SK-N-SH (cell line): ENCODE measurements at regions not wholly inside any gene's neighbourhood (a gene's known extent, or its start where the extent isn't known, plus 50 kb on each side); places are given as distances from the start of the nearest gene placed in this dataset.

Experiments used
- CTCF ChIA-PET: fragments of 300-600, 350-600 bp; formaldehyde crosslinking; extraction: SDS; loops from one replicate; lab custom pipeline; 2021; lab: Yijun Ruan, JAX
- POLR2A ChIA-PET: fragments of 350-600 bp; sonication (Branson Sonifier 250); formaldehyde crosslinking; extraction: SDS; loops from one replicate; lab custom pipeline; 2020; ENCODE audit warnings: antibody characterized with exemption, inconsistent platforms; lab: Yijun Ruan, JAX
- DNase-seq: peaks from one replicate; pipeline ENCODE4 v3.0.0; 2012
- H2AFZ ChIP-seq: fragments of 200-600 bp; sonication (generic); 2 replicates; pipeline ENCODE4 v1.8.1; 2016; ENCODE audit warnings: antibody characterized with exemption, mild to moderate bottlenecking, low read depth
- H3F3A ChIP-seq: fragments of 200-600 bp; sonication (generic); replicated peaks from 2 replicates; pipeline ENCODE3; 2016; ENCODE audit warnings: antibody characterized with exemption, mild to moderate bottlenecking; ENCODE audit not compliant: insufficient read depth
- H3K27ac ChIP-seq, 2 experiments: fragments of 200-500 bp in 1 of 2; fragments of 200-600 bp in 1 of 2; sonication (Bioruptor generic) in 1 of 2; sonication (generic), shearing (Covaris generic) in 1 of 2; 2 replicates each; pipeline versions ENCODE4 v1.5.1 to v1.6.1; 2014 to 2016; ENCODE audit warnings: low read depth in 2 of 2, inconsistent platforms in 1 of 2, low read length in 1 of 2, mild to moderate bottlenecking in 1 of 2, mixed read lengths in 1 of 2
- H3K27me3 ChIP-seq: fragments of 200-600 bp; sonication (generic), shearing (Covaris generic); 2 replicates; pipeline ENCODE4 v1.6.1; 2016; ENCODE audit warnings: mixed run types; ENCODE audit not compliant: insufficient read depth
- H3K36me3 ChIP-seq, 2 experiments: fragments of 200-500 bp in 1 of 2; fragments of 200-600 bp in 1 of 2; sonication (Bioruptor generic) in 1 of 2; sonication (generic) in 1 of 2; replicated peaks in 1 of 2; 2 replicates each; pipeline versions ENCODE3 to v1.5.1; 2014 to 2016; ENCODE audit warnings: low read length in 1 of 2, mild to moderate bottlenecking in 1 of 2; ENCODE audit not compliant: insufficient read depth in 2 of 2, control insufficient read depth in 1 of 2
- H3K4me1 ChIP-seq, 2 experiments: fragments of 200-500 bp in 1 of 2; fragments of 200-600 bp in 1 of 2; sonication (Bioruptor generic) in 1 of 2; sonication (generic), shearing (Covaris generic) in 1 of 2; 2 replicates each; pipeline versions ENCODE4 v1.5.1 to v1.6.1; 2014 to 2016; ENCODE audit warnings: low read depth in 1 of 2, low read length in 1 of 2, mixed run types in 1 of 2; ENCODE audit not compliant: insufficient read depth in 2 of 2, control insufficient read depth in 1 of 2
- H3K4me2 ChIP-seq: fragments of 200-600 bp; sonication (generic), shearing (Covaris generic); 2 replicates; pipeline ENCODE4 v1.6.1; 2017; ENCODE audit warnings: mixed run types
- H3K4me3 ChIP-seq, 2 experiments: fragments of 200-500 bp in 1 of 2; fragments of 200-600 bp in 1 of 2; sonication (Bioruptor generic) in 1 of 2; sonication (generic), shearing (Covaris generic) in 1 of 2; 2 replicates each; pipeline versions ENCODE4 v1.5.1 to v1.8.1; 2014 to 2016; ENCODE audit warnings: low read depth in 2 of 2, inconsistent platforms in 1 of 2, low read length in 1 of 2, mild to moderate bottlenecking in 1 of 2, mixed read lengths in 1 of 2, moderate library complexity in 1 of 2
- H3K79me2 ChIP-seq: fragments of 200-600 bp; sonication (generic); 2 replicates; pipeline ENCODE4 v1.8.1; 2017; ENCODE audit warnings: mild to moderate bottlenecking; ENCODE audit not compliant: insufficient read depth
- H3K9ac ChIP-seq: fragments of 200-600 bp; sonication (generic); 2 replicates; pipeline ENCODE4 v1.6.1; 2017; ENCODE audit warnings: mixed run types
- H3K9me2 ChIP-seq: fragments of 200-600 bp; sonication (generic); 2 replicates; pipeline ENCODE4 v1.6.1; 2017; ENCODE audit warnings: mixed run types
- H3K9me3 ChIP-seq: fragments of 200-600 bp; sonication (generic); 2 replicates; pipeline ENCODE4 v1.6.1; 2017; ENCODE audit warnings: mixed run types, mild to moderate bottlenecking, moderate library complexity
- H4K20me1 ChIP-seq: fragments of 200-600 bp; sonication (generic); 2 replicates; pipeline ENCODE4 v1.6.1; 2017; ENCODE audit warnings: mild to moderate bottlenecking, mixed run types; ENCODE audit not compliant: insufficient read depth
- CTCF ChIP-seq: fragments of 200-600 bp; sonication (generic); IDR thresholded peaks from 2 replicates; pipeline ENCODE4 v1.6.1; 2017; ENCODE audit warnings: antibody characterized with exemption, mild to moderate bottlenecking, moderate library complexity
- EP300 ChIP-seq, 2 experiments: IDR thresholded peaks; 2 replicates each; pipeline versions ENCODE4 v1.4.0 to v1.6.1; 2012; ENCODE audit warnings: borderline replicate concordance in 1 of 2, low read depth in 1 of 2, low read length in 1 of 2
- GABPA ChIP-seq: IDR thresholded peaks from 2 replicates; pipeline ENCODE4 v1.4.0; 2012; ENCODE audit warnings: low read depth, mild to moderate bottlenecking
- JUND ChIP-seq: IDR thresholded peaks from 2 replicates; pipeline ENCODE4 v1.4.0; 2012
- RFX5 ChIP-seq: IDR thresholded peaks from 2 replicates; pipeline ENCODE4 v1.6.1; 2012; ENCODE audit warnings: mild to moderate bottlenecking, improper control_type of control experiment, low read length
- TAF1 ChIP-seq: IDR thresholded peaks from 2 replicates; pipeline ENCODE4 v1.6.1; 2012; ENCODE audit warnings: low read depth, mild to moderate bottlenecking, low read length, moderate library complexity, borderline replicate concordance
- TEAD4 ChIP-seq: IDR thresholded peaks from 2 replicates; pipeline ENCODE4 v1.4.0; 2012; ENCODE audit warnings: mild to moderate bottlenecking, borderline replicate concordance; ENCODE audit not compliant: insufficient read depth
- USF2 ChIP-seq: fragments of 150-350 bp; IDR thresholded peaks from 2 replicates; pipeline ENCODE4 v1.6.1; 2017; ENCODE audit warnings: antibody characterized with exemption, low read length, low read depth, borderline replicate concordance
- ZBTB33 ChIP-seq: IDR thresholded peaks from 2 replicates; pipeline ENCODE4 v1.4.0; 2012; ENCODE audit warnings: low read depth, borderline replicate concordance
- WGBS: methylation state at CpG from one replicate; pipeline ENCODE4 v1.1.6; 2017; ENCODE audit warnings: low lambda C conversion rate; 5-methylcytosine and 5-hydroxymethylcytosine counted together

GRCh38 chr7:101725921-101726320, 91.5 kb upstream of the CUX1 start:
- no peaks in the 10 kb centered on the region for H3F3A ChIP-seq
- TF ChIP-seq TEAD4: no peak
- TF ChIP-seq CTCF: no peak
- no peak for TF ChIP-seq GABPA
- TF ChIP-seq JUND: no peak
- TF ChIP-seq EP300 (IDR thresholded peaks at IDR 0.05; ENCODE audit: borderline replicate concordance in 1 of 2, low read depth in 1 of 2, low read length in 1 of 2): no peak
- TF ChIP-seq USF2: no peak
- no peaks in the 10 kb centered on the region for H3K9me2 ChIP-seq
- no peaks in the 10 kb centered on the region; a peak in 1 of 4 replicates for H3K4me1 ChIP-seq
- no peaks in the 10 kb centered on the region for H3K36me3 ChIP-seq
- no peak overlapping the region for H3K27ac ChIP-seq
- no peaks in the 10 kb centered on the region for H3K27me3 ChIP-seq
- H3K79me2 ChIP-seq: no peaks in the 10 kb centered on the region
- 48% methylated on average over 4 of the region's 7 CpGs for WGBS
- H3K9me3 ChIP-seq: no peaks in the 10 kb centered on the region
- POLR2A ChIA-PET: no interaction called here
- H4K20me1 ChIP-seq: no peaks in the 10 kb centered on the region
- no peak overlapping the region for H2AFZ ChIP-seq
- DNase-seq: no peak
- H3K9ac ChIP-seq: no peak overlapping the region
- H3K4me3 ChIP-seq: no peak overlapping the region
- CTCF ChIA-PET: interaction anchor here (1.5 to 1.6 kb wide), 2 partner anchors 37 to 89 kb away, joined by 3 to 7 read pairs; no protein-coding TSS in a partner anchor
- no peak overlapping the region for H3K4me2 ChIP-seq

GRCh38 chr7:101727184-101727583, 90.2 kb upstream of the CUX1 start:
- POLR2A ChIA-PET: no interaction called here
- TF ChIP-seq ZBTB33 (no peak), TEAD4 (no peak), TAF1 (no peak), RFX5 (no peak)
- Histone ChIP-seq H3K9ac (no peak overlapping the region), H3K36me3 (no peaks in the 10 kb centered on the region), H3K4me3 (no peak overlapping the region), H3K4me2 (no peak overlapping the region), H3F3A (no peaks in the 10 kb centered on the region), H3K27ac (no peak overlapping the region), H3K9me2 (no peaks in the 10 kb centered on the region), H3K79me2 (no peaks in the 10 kb centered on the region), H3K27me3 (no peaks in the 10 kb centered on the region), H4K20me1 (no peaks in the 10 kb centered on the region), H3K9me3 (no peaks in the 10 kb centered on the region), H3K4me1 (peaks cover 0 to 7% of the 10 kb centered on the region in 2 experiments; a peak in 1 of 4 replicates), H2AFZ (no peak overlapping the region)
- CTCF ChIA-PET: interaction anchor here (3.7 to 4.6 kb wide), 2 partner anchors 16 to 38 kb away, joined by 13 to 31 read pairs; no protein-coding TSS in a partner anchor
- DNase-seq: no peak
- WGBS: 82% methylated on average over 6 of the region's 6 CpGs
